ENCODE measurements at regions not wholly inside any gene's neighbourhood (a gene's known extent, or its start where the extent isn't known, plus 50 kb on each side); places are given as distances from the start of the nearest gene placed in this dataset.

DNA sequence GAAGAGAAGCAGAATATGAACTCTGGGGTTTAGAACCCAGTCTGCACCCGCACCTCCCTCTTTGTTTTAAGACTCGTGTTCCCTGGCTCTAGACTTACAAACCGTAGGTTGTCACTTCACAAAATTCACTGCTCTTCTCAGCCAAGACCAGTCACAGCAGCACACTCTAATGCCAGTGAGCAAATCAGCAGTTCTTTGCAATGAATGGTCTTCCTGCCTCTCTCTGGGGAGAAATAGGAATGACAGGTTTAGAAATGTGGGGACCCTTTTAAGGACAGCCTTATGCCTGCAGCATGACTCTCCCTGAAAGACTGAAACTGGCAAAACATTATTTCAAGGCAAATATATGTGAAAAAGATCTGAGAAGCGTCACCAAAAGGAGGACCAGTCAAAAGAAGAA, 156.9 kb downstream of the KCTD15 start:
- ChIA-PET POLR2A (no interaction called here), RAD21 (ENCODE audit: unreplicated experiment) (no interaction called here), SMC1A (ENCODE audit: uncharacterized antibody, unreplicated experiment) (no interaction called here), CTCF (no interaction called here)
- no TSS peak for BruUV-seq (replicated peaks)
- Histone ChIP-seq H3K9ac (ENCODE audit: control insufficient read depth, insufficient read depth, low read length) (no peak overlapping the region), H3K4me3 (no peak overlapping the region), H3K4me1 (ENCODE audit: control insufficient read depth, insufficient read depth, low read length) (no peaks in the 10 kb centered on the region), H3K4me2 (ENCODE audit: control insufficient read depth, insufficient read depth) (no peak overlapping the region), H2AFZ (ENCODE audit: control insufficient read depth, low read depth, low read length) (no peak overlapping the region), H4K20me1 (ENCODE audit: control insufficient read depth, insufficient read depth) (no peaks in the 10 kb centered on the region), H3K27me3 (replicated peaks in 1 of 2; ENCODE audit: control insufficient read depth in 2 of 2, insufficient read depth in 2 of 2, low read length in 1 of 2) (no peaks in the 10 kb centered on the region; a peak in 2 of 4 replicates), H3K79me2 (ENCODE audit: control insufficient read depth, insufficient read depth, low read length) (no peaks in the 10 kb centered on the region), H3K36me3 (ENCODE audit: control insufficient read depth in 2 of 2, insufficient read depth in 2 of 2, low read length in 1 of 2) (no peaks in the 10 kb centered on the region), H3K27ac (ENCODE audit: control insufficient read depth, insufficient read depth) (no peak overlapping the region), H3K9me3 (replicated peaks; ENCODE audit: control insufficient read depth, insufficient read depth, low read length) (no peaks in the 10 kb centered on the region)
- in situ Hi-C loops (cut with MboI): no loop called here
- intact Hi-C loops (cut with micrococcal nuclease; ENCODE audit: unreplicated experiment): no loop called here
- DNase-seq (ENCODE audit: low read depth, low spot score): no peak
- WGBS (ENCODE audit: insufficient coverage, insufficient replicate concordance, low lambda C conversion rate, missing lambda C conversion rate): 8% methylated on average over 4 of the region's 4 CpGs
- FAIRE-seq: no peak
- ATAC-seq: no peak
- no peak for TF ChIP-seq LARP7 (IDR thresholded peaks at IDR 0.05)
- no peak for TF ChIP-seq ESRRA (IDR thresholded peaks at IDR 0.05; ENCODE audit: low read length)
- no peak for TF ChIP-seq ZNF274 (IDR thresholded peaks at IDR 0.05; ENCODE audit: insufficient read depth, insufficient read length)
- no peak for TF ChIP-seq USF2 (IDR thresholded peaks at IDR 0.05; ENCODE audit: borderline replicate concordance, low read depth, low read length)
- no peak for TF ChIP-seq ZBTB4 (CRISPR knock-in tag; IDR thresholded peaks at IDR 0.05)
- no peak for TF ChIP-seq NKRF (conservative IDR thresholded peaks at IDR 0.05)
- no peak for TF ChIP-seq NFYB (IDR thresholded peaks at IDR 0.05; ENCODE audit: insufficient read depth, low read depth, low read length)
- no peak for TF ChIP-seq YY1 (IDR thresholded peaks at IDR 0.05; ENCODE audit: low read depth, low read length)
- TF ChIP-seq SP1 (IDR thresholded peaks at IDR 0.05; ENCODE audit: low read depth, low read length): no peak
- TF ChIP-seq, protein P1, sequence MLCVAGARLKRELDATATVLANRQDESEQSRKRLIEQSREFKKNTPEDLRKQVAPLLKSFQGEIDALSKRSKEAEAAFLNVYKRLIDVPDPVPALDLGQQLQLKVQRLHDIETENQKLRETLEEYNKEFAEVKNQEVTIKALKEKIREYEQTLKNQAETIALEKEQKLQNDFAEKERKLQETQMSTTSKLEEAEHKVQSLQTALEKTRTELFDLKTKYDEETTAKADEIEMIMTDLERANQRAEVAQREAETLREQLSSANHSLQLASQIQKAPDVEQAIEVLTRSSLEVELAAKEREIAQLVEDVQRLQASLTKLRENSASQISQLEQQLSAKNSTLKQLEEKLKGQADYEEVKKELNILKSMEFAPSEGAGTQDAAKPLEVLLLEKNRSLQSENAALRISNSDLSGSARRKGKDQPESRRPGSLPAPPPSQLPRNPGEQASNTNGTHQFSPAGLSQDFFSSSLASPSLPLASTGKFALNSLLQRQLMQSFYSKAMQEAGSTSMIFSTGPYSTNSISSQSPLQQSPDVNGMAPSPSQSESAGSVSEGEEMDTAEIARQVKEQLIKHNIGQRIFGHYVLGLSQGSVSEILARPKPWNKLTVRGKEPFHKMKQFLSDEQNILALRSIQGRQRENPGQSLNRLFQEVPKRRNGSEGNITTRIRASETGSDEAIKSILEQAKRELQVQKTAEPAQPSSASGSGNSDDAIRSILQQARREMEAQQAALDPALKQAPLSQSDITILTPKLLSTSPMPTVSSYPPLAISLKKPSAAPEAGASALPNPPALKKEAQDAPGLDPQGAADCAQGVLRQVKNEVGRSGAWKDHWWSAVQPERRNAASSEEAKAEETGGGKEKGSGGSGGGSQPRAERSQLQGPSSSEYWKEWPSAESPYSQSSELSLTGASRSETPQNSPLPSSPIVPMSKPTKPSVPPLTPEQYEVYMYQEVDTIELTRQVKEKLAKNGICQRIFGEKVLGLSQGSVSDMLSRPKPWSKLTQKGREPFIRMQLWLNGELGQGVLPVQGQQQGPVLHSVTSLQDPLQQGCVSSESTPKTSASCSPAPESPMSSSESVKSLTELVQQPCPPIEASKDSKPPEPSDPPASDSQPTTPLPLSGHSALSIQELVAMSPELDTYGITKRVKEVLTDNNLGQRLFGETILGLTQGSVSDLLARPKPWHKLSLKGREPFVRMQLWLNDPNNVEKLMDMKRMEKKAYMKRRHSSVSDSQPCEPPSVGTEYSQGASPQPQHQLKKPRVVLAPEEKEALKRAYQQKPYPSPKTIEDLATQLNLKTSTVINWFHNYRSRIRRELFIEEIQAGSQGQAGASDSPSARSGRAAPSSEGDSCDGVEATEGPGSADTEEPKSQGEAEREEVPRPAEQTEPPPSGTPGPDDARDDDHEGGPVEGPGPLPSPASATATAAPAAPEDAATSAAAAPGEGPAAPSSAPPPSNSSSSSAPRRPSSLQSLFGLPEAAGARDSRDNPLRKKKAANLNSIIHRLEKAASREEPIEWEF (IDR thresholded peaks at IDR 0.05; ENCODE audit: insufficient replicate concordance, low read depth, low read length): no peak
- TF ChIP-seq STAT3 (IDR thresholded peaks at IDR 0.05; ENCODE audit: low read depth, low read length): no peak
- TF ChIP-seq NFYA (IDR thresholded peaks at IDR 0.05; ENCODE audit: borderline replicate concordance, low read depth, low read length): no peak
- no peak for TF ChIP-seq TCF7 (IDR thresholded peaks at IDR 0.05; ENCODE audit: borderline replicate concordance)
- TF ChIP-seq FOXK2 (IDR thresholded peaks at IDR 0.05): no peak
- no peak for TF ChIP-seq IRF4 (IDR thresholded peaks at IDR 0.05; ENCODE audit: low read depth, low read length)
- TF ChIP-seq SIX5 (IDR thresholded peaks at IDR 0.05; ENCODE audit: low read depth, low read length, severe bottlenecking): no peak

Data from GM12878 (cell line).